ENCODE measurements at regions not wholly inside any gene's neighbourhood (a gene's known extent, or its start where the extent isn't known, plus 50 kb on each side); places are given as distances from the start of the nearest gene placed in this dataset.

DNA sequence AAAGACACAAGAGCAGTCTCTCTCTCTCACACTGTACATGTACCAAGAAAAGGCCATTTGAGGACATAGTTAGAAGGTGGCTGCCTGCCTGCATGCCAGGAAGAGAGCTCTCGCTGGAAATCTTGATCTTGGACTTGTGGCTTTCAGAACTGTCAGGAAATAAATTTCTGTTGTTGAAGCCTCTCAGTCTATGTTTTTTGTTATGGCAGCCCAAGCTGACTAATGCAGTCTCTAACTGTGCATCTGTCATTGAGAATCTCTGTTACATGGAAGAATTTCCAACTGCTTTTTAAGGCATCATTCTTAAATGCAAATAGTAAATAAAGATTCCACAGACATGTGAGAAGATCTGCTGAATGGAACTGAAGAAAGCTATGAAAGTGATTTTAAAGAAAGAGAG is 198.3 kb downstream of the PCDH10 start:
- no peak overlapping the region for H3K4me2 ChIP-seq
- TF ChIP-seq, protein P1, sequence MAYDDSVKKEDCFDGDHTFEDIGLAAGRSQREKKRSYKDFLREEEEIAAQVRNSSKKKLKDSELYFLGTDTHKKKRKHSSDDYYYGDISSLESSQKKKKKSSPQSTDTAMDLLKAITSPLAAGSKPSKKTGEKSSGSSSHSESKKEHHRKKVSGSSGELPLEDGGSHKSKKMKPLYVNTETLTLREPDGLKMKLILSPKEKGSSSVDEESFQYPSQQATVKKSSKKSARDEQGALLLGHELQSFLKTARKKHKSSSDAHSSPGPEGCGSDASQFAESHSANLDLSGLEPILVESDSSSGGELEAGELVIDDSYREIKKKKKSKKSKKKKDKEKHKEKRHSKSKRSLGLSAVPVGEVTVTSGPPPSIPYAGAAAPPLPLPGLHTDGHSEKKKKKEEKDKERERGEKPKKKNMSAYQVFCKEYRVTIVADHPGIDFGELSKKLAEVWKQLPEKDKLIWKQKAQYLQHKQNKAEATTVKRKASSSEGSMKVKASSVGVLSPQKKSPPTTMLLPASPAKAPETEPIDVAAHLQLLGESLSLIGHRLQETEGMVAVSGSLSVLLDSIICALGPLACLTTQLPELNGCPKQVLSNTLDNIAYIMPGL (CRISPR knock-in tag; IDR thresholded peaks at IDR 0.05; ENCODE audit: borderline replicate concordance), result no peak
- TF ChIP-seq ZFP36 (IDR thresholded peaks at IDR 0.05; ENCODE audit: borderline replicate concordance, partially characterized antibody), result no peak
- no peak for TF ChIP-seq RAD21 (conservative IDR thresholded peaks at IDR 0.05 in 1 of 2, IDR thresholded peaks at IDR 0.05 in 1 of 2)
- TF ChIP-seq, protein P2, sequence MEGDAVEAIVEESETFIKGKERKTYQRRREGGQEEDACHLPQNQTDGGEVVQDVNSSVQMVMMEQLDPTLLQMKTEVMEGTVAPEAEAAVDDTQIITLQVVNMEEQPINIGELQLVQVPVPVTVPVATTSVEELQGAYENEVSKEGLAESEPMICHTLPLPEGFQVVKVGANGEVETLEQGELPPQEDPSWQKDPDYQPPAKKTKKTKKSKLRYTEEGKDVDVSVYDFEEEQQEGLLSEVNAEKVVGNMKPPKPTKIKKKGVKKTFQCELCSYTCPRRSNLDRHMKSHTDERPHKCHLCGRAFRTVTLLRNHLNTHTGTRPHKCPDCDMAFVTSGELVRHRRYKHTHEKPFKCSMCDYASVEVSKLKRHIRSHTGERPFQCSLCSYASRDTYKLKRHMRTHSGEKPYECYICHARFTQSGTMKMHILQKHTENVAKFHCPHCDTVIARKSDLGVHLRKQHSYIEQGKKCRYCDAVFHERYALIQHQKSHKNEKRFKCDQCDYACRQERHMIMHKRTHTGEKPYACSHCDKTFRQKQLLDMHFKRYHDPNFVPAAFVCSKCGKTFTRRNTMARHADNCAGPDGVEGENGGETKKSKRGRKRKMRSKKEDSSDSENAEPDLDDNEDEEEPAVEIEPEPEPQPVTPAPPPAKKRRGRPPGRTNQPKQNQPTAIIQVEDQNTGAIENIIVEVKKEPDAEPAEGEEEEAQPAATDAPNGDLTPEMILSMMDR (IDR thresholded peaks at IDR 0.05), result no peak
- no peak for TF ChIP-seq JUNB (IDR thresholded peaks at IDR 0.05)
- TF ChIP-seq MAFK (IDR thresholded peaks at IDR 0.05; ENCODE audit: partially characterized antibody), result no peak
- no peak for TF ChIP-seq NR3C1 (IDR thresholded peaks at IDR 0.05)
- no peak for TF ChIP-seq ZC3H11A (IDR thresholded peaks at IDR 0.05)
- TF ChIP-seq, protein P3, sequence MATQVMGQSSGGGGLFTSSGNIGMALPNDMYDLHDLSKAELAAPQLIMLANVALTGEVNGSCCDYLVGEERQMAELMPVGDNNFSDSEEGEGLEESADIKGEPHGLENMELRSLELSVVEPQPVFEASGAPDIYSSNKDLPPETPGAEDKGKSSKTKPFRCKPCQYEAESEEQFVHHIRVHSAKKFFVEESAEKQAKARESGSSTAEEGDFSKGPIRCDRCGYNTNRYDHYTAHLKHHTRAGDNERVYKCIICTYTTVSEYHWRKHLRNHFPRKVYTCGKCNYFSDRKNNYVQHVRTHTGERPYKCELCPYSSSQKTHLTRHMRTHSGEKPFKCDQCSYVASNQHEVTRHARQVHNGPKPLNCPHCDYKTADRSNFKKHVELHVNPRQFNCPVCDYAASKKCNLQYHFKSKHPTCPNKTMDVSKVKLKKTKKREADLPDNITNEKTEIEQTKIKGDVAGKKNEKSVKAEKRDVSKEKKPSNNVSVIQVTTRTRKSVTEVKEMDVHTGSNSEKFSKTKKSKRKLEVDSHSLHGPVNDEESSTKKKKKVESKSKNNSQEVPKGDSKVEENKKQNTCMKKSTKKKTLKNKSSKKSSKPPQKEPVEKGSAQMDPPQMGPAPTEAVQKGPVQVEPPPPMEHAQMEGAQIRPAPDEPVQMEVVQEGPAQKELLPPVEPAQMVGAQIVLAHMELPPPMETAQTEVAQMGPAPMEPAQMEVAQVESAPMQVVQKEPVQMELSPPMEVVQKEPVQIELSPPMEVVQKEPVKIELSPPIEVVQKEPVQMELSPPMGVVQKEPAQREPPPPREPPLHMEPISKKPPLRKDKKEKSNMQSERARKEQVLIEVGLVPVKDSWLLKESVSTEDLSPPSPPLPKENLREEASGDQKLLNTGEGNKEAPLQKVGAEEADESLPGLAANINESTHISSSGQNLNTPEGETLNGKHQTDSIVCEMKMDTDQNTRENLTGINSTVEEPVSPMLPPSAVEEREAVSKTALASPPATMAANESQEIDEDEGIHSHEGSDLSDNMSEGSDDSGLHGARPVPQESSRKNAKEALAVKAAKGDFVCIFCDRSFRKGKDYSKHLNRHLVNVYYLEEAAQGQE (IDR thresholded peaks at IDR 0.05), result no peak
- TF ChIP-seq FOSB (CRISPR knock-in tag; IDR thresholded peaks at IDR 0.05), result no peak
- no peak for TF ChIP-seq HOXB13 (CRISPR knock-in tag; IDR thresholded peaks at IDR 0.05; ENCODE audit: low read depth)
- no peak for TF ChIP-seq FOXS1 (CRISPR knock-in tag; IDR thresholded peaks at IDR 0.05)
- TF ChIP-seq CBX2 (IDR thresholded peaks at IDR 0.05; ENCODE audit: borderline replicate concordance, low read depth), result no peak
- no peak for TF ChIP-seq KDM5A (IDR thresholded peaks at IDR 0.05)
- TF ChIP-seq FOSL2 (IDR thresholded peaks at IDR 0.05), result no peak
- no peak for TF ChIP-seq FOSL2 (CRISPR knock-in tag; IDR thresholded peaks at IDR 0.05)
- TF ChIP-seq RNF2 (IDR thresholded peaks at IDR 0.05; ENCODE audit: borderline replicate concordance, low read depth), result no peak
- FAIRE-seq (no peak), ATAC-seq (no peak), DNase-seq (ENCODE audit: low read depth in 1 of 2, low spot score in 1 of 2) (no peak)
- POLR2A ChIA-PET, result no interaction called here
- WGBS (ENCODE audit: missing lambda C conversion rate), result 31% methylated on average over 1 of the region's 1 CpG
- no peak overlapping the region for H3K4me3 ChIP-seq
- H3K4me1 ChIP-seq, result no peaks in the 10 kb centered on the region
- no peaks in the 10 kb centered on the region for H3K9me3 ChIP-seq
- CTCF ChIA-PET, result no interaction called here
- no peak overlapping the region for H3K27ac ChIP-seq

DNA sequence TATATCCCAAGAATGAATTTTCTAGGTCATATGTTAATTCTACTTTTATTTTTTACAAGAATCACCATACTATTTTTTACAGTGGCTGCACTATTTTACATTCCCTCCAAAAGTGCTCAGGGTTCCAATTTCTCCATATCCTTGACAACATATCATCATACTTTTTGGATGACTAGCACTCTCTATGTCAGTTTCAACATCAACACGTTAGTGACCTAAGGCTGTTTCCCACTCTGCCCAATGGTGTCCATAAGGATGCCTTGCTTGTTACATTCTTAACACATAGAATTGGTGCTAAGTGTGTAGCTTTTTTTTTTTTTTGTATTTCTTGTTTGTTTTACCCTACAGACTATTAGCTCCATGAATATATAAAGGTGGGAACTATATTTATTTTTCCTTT is 175.4 kb downstream of the PCDH10 start:
- DNase-seq (ENCODE audit: low read depth in 1 of 2, low spot score in 1 of 2) (no peak), ATAC-seq (no peak), FAIRE-seq (no peak)
- CTCF ChIA-PET, result no interaction called here
- Histone ChIP-seq H3K9me3 (no peaks in the 10 kb centered on the region), H3K4me1 (no peaks in the 10 kb centered on the region), H3K4me2 (no peak overlapping the region), H3K27ac (no peak overlapping the region), H3K4me3 (no peak overlapping the region)
- no peak for TF ChIP-seq NPAS2 (CRISPR knock-in tag; IDR thresholded peaks at IDR 0.05; ENCODE audit: borderline replicate concordance)
- TF ChIP-seq RARB (CRISPR knock-in tag; IDR thresholded peaks at IDR 0.05), result no peak
- no peak for TF ChIP-seq HOXB13 (CRISPR knock-in tag; IDR thresholded peaks at IDR 0.05; ENCODE audit: low read depth)
- no peak for TF ChIP-seq MYC (IDR thresholded peaks at IDR 0.05; ENCODE audit: borderline replicate concordance, low read length)
- no peak for TF ChIP-seq EHF (CRISPR knock-in tag; IDR thresholded peaks at IDR 0.05)
- TF ChIP-seq HEYL (CRISPR knock-in tag; IDR thresholded peaks at IDR 0.05), result no peak
- TF ChIP-seq, protein P4, sequence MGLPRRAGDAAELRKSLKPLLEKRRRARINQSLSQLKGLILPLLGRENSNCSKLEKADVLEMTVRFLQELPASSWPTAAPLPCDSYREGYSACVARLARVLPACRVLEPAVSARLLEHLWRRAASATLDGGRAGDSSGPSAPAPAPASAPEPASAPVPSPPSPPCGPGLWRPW (IDR thresholded peaks at IDR 0.05), result no peak
- no peak for TF ChIP-seq ZNF302 (CRISPR knock-in tag; IDR thresholded peaks at IDR 0.05)
- POLR2A ChIA-PET, result no interaction called here
- WGBS (ENCODE audit: missing lambda C conversion rate), result 8% methylated on average over 1 of the region's 1 CpG

Data from A549 (cell line).